Bronchial epithelial cell (primary cell): ENCODE measurements at regions not wholly inside any gene's neighbourhood (a gene's known extent, or its start where the extent isn't known, plus 50 kb on each side); places are given as distances from the start of the nearest gene placed in this dataset.
A peak's percentile ranks its signal among the peaks of the same experiment; 100 is the strongest.

Source experiments
- DNase-seq: peaks from one replicate; pipeline ENCODE4 v3.0.0-alpha.2; 2010; ENCODE audit warnings: low read depth
- FAIRE-seq: peaks from 2 replicates; lab custom pipeline; 2011; peaks lifted over from hg19 to GRCh38; lab: Jason Lieb, UNC
- H3K27me3 ChIP-seq: 2 replicates; pipeline ENCODE4 v1.5.1; 2011; ENCODE audit warnings: low read length; ENCODE audit not compliant: control insufficient read depth, insufficient read depth
- H3K36me3 ChIP-seq: 2 replicates; pipeline ENCODE4 v1.5.1; 2011; ENCODE audit warnings: low read length; ENCODE audit not compliant: control insufficient read depth, insufficient read depth
- H3K4me3 ChIP-seq: 2 replicates; pipeline ENCODE4 v1.5.1; 2011; ENCODE audit warnings: mild to moderate bottlenecking, low read depth, low read length, control low read depth
- CTCF ChIP-seq: IDR thresholded peaks from 2 replicates; pipeline ENCODE4 v1.5.1; 2011; ENCODE audit warnings: mild to moderate bottlenecking, moderate library complexity, low read length, control low read depth, inconsistent platforms; ENCODE audit not compliant: insufficient read depth, severe bottlenecking

DNA sequence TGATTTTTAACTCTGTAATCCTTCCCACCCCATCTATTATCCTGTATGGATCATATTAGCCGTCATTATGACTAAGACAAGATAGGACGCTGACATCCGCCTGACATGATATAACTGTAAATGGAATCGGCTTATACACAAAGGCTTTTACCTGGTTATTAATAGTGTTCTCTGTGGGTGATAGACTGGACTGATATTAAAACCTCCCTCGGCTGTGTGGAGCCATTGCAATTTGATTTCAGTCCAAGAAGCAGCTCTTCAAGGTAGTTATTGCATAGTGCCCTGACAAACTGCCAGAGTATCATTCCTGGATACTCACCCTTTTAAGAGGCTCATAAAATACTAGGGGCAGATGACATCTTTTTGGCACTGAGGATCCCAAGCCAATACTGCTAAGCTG lies 226.1 kb upstream of the HNRNPA3 start:
- DNase-seq, result no peak
- FAIRE-seq, result no peak
- Histone ChIP-seq H3K27me3 (no peaks in the 10 kb centered on the region), H3K4me3 (no peak overlapping the region), H3K36me3 (no peaks in the 10 kb centered on the region)
- TF ChIP-seq CTCF, result no peak

- no peak overlapping the region for H3K4me3 ChIP-seq
- no peak for TF ChIP-seq CTCF
- no peaks in the 10 kb centered on the region for H3K36me3 ChIP-seq
- no peak for DNase-seq
- H3K27me3 ChIP-seq, result no peaks in the 10 kb centered on the region
- FAIRE-seq, result no peak
Measured at GRCh38 chr2:176991411-176991810, 221.2 kb upstream of the HNRNPA3 start.

DNA sequence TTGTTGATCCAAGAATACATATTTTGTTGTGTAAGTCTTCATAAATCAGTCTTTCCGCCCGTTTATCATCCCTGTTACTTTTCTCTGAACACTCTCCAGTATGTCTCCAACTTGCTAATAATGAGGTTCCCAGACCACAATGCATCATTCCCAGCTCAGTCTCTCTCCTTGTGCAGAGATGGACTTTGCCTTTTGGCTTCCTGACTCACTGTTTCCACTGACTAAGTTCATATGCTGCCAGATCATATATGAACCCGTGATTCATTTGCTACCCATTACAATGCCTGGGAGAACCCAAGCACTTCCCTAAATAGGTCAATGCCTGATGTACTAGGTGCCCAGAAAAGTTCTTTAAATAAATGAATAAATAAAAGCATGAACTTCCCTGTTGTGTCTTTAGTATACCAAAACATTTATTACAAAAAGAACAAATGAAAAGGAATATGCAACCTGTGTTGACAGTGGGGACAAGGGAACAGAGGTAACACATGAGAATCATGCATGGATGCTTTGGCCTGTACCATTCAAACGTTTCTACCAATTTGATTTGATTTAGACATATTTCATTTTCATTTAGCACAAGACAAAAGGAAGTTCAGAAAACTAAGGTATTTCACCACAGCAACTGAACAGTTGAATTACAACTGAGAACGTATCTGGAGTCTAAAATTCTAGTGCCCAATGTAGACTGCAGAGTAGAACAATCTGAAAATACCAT lies 215.4 kb upstream of the HNRNPA3 start:
- Histone ChIP-seq H3K4me3 (no peak overlapping the region), H3K27me3 (no peaks in the 10 kb centered on the region), H3K36me3 (no peaks in the 10 kb centered on the region)
- no peak for TF ChIP-seq CTCF
- peak; percentile 83 for DNase-seq
- FAIRE-seq, result no peak

DNA sequence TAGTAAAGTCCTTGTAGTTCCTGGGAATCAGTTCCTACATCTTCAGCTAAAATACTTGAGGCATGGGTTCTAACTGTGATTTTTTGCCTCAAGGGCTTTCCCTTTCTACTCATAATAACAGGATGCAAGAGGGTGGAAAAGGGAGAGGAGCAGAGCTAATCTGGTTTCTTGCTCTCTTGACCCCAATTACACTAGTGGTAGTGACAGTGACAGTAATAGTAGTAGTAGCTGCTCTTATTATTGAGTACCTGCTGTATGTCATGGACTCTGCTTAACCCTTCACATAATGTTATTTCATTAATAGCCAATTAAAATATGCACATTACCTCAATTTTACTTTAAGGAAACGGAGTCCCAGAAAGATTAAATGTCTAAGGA lies 214.8 kb upstream of the HNRNPA3 start:
- no peak for FAIRE-seq
- H3K27me3 ChIP-seq, result no peaks in the 10 kb centered on the region
- TF ChIP-seq CTCF, result no peak

GRCh38 chr2:176999301-176999700 lies 213.3 kb upstream of the HNRNPA3 start:
- Histone ChIP-seq H3K36me3 (no peaks in the 10 kb centered on the region), H3K4me3 (no peak overlapping the region), H3K27me3 (no peaks in the 10 kb centered on the region)
- TF ChIP-seq CTCF, result no peak
- DNase-seq (no peak), FAIRE-seq (no peak)

More for the DNA sequence above, 214.8 kb upstream of the HNRNPA3 start:
- no peak overlapping the region for H3K4me3 ChIP-seq
- no peaks in the 10 kb centered on the region for H3K36me3 ChIP-seq
- DNase-seq, result no peak

- TF ChIP-seq CTCF, result no peak
- DNase-seq (no peak), FAIRE-seq (no peak)
- Histone ChIP-seq H3K4me3 (no peak overlapping the region), H3K27me3 (no peaks in the 10 kb centered on the region), H3K36me3 (no peaks in the 10 kb centered on the region)
Measured at GRCh38 chr2:177000061-177000714, 212.4 kb upstream of the HNRNPA3 start.
